Erythroblast (primary cell): ENCODE measurements at regions not wholly inside any gene's neighbourhood (a gene's known extent, or its start where the extent isn't known, plus 50 kb on each side); places are given as distances from the start of the nearest gene placed in this dataset.

Source experiments
- GATA1 ChIP-seq: IDR thresholded peaks from 2 replicates; pipeline ENCODE4 v1.6.1; 2011; ENCODE audit warnings: low read depth, mild to moderate bottlenecking, control low read depth, low read length, moderate library complexity
- POLR2A ChIP-seq: IDR thresholded peaks from 2 replicates; pipeline ENCODE4 v1.6.1; 2011; ENCODE audit warnings: mild to moderate bottlenecking, low read length

GRCh38 chr15:98347001-98347400 is 301.3 kb upstream of the IGF1R start:
- TF ChIP-seq POLR2A, result no peak
- no peak for TF ChIP-seq GATA1
